Fibroblast of the aortic adventitia (primary cell): ENCODE measurements at regions not wholly inside any gene's neighbourhood (a gene's known extent, or its start where the extent isn't known, plus 50 kb on each side); places are given as distances from the start of the nearest gene placed in this dataset.
A peak's percentile ranks its signal among the peaks of the same experiment; 100 is the strongest.

Source experiments
- DNase-seq: peaks from one replicate; pipeline ENCODE4 v3.0.0-alpha.2; 2010; ENCODE audit warnings: low read depth
- H3K4me3 ChIP-seq: 2 replicates; pipeline ENCODE4 v1.5.1; 2011; ENCODE audit warnings: low read depth, mild to moderate bottlenecking, control low read depth, low read length, moderate library complexity
- CTCF ChIP-seq: IDR thresholded peaks from 2 replicates; pipeline ENCODE4 v1.5.1; 2011; ENCODE audit warnings: mild to moderate bottlenecking, low read length, control low read depth, inconsistent platforms; ENCODE audit not compliant: insufficient read depth

- H3K4me3 ChIP-seq = no peak overlapping the region
- DNase-seq = no peak
- no peak for TF ChIP-seq CTCF
These were observed 64.8 kb upstream of the LOXL4 start for GRCh38 chr10:98332623-98333269.

GRCh38 chr10:98331885-98332284 lies 63.9 kb upstream of the LOXL4 start:
- peak; percentile 34 for TF ChIP-seq CTCF
- H3K4me3 ChIP-seq = no peak overlapping the region
- no peak for DNase-seq

GRCh38 chr10:98330987-98331386 lies 63.0 kb upstream of the LOXL4 start:
- DNase-seq = no peak
- no peak overlapping the region for H3K4me3 ChIP-seq
- no peak for TF ChIP-seq CTCF

GRCh38 chr10:98328640-98329039 lies 60.6 kb upstream of the LOXL4 start:
- no peak for TF ChIP-seq CTCF

GRCh38 chr10:98328163-98328562 lies 60.2 kb upstream of the LOXL4 start:
- DNase-seq = no peak
- TF ChIP-seq CTCF = no peak

More at GRCh38 chr10:98328640-98329039, 60.6 kb upstream of the LOXL4 start:
- H3K4me3 ChIP-seq = no peak overlapping the region
- DNase-seq = no peak

GRCh38 chr10:98326621-98327027 lies 58.6 kb upstream of the LOXL4 start:
- TF ChIP-seq CTCF = no peak
- DNase-seq = no peak

More at GRCh38 chr10:98328163-98328562, 60.2 kb upstream of the LOXL4 start:
- H3K4me3 ChIP-seq = no peak overlapping the region

More at GRCh38 chr10:98326621-98327027, 58.6 kb upstream of the LOXL4 start:
- no peak overlapping the region for H3K4me3 ChIP-seq
